SK-N-SH (cell line): ENCODE measurements at regions not wholly inside any gene's neighbourhood (a gene's known extent, or its start where the extent isn't known, plus 50 kb on each side); places are given as distances from the start of the nearest gene placed in this dataset.

Experiments
- CTCF ChIA-PET: fragments of 300-600, 350-600 bp; formaldehyde crosslinking; extraction: SDS; loops from one replicate; lab custom pipeline; 2021; lab: Yijun Ruan, JAX
- POLR2A ChIA-PET: fragments of 350-600 bp; sonication (Branson Sonifier 250); formaldehyde crosslinking; extraction: SDS; loops from one replicate; lab custom pipeline; 2020; ENCODE audit warnings: antibody characterized with exemption, inconsistent platforms; lab: Yijun Ruan, JAX
- DNase-seq: peaks from one replicate; pipeline ENCODE4 v3.0.0; 2012
- H2AFZ ChIP-seq: fragments of 200-600 bp; sonication (generic); 2 replicates; pipeline ENCODE4 v1.8.1; 2016; ENCODE audit warnings: antibody characterized with exemption, mild to moderate bottlenecking, low read depth
- H3F3A ChIP-seq: fragments of 200-600 bp; sonication (generic); replicated peaks from 2 replicates; pipeline ENCODE3; 2016; ENCODE audit warnings: antibody characterized with exemption, mild to moderate bottlenecking; ENCODE audit not compliant: insufficient read depth
- H3K27ac ChIP-seq, 2 experiments: fragments of 200-500 bp in 1 of 2; fragments of 200-600 bp in 1 of 2; sonication (Bioruptor generic) in 1 of 2; sonication (generic), shearing (Covaris generic) in 1 of 2; 2 replicates each; pipeline versions ENCODE4 v1.5.1 to v1.6.1; 2014 to 2016; ENCODE audit warnings: low read depth in 2 of 2, inconsistent platforms in 1 of 2, low read length in 1 of 2, mild to moderate bottlenecking in 1 of 2, mixed read lengths in 1 of 2
- H3K27me3 ChIP-seq: fragments of 200-600 bp; sonication (generic), shearing (Covaris generic); 2 replicates; pipeline ENCODE4 v1.6.1; 2016; ENCODE audit warnings: mixed run types; ENCODE audit not compliant: insufficient read depth
- H3K36me3 ChIP-seq, 2 experiments: fragments of 200-500 bp in 1 of 2; fragments of 200-600 bp in 1 of 2; sonication (Bioruptor generic) in 1 of 2; sonication (generic) in 1 of 2; replicated peaks in 1 of 2; 2 replicates each; pipeline versions ENCODE3 to v1.5.1; 2014 to 2016; ENCODE audit warnings: low read length in 1 of 2, mild to moderate bottlenecking in 1 of 2; ENCODE audit not compliant: insufficient read depth in 2 of 2, control insufficient read depth in 1 of 2
- H3K4me1 ChIP-seq, 2 experiments: fragments of 200-500 bp in 1 of 2; fragments of 200-600 bp in 1 of 2; sonication (Bioruptor generic) in 1 of 2; sonication (generic), shearing (Covaris generic) in 1 of 2; 2 replicates each; pipeline versions ENCODE4 v1.5.1 to v1.6.1; 2014 to 2016; ENCODE audit warnings: low read depth in 1 of 2, low read length in 1 of 2, mixed run types in 1 of 2; ENCODE audit not compliant: insufficient read depth in 2 of 2, control insufficient read depth in 1 of 2
- H3K4me2 ChIP-seq: fragments of 200-600 bp; sonication (generic), shearing (Covaris generic); 2 replicates; pipeline ENCODE4 v1.6.1; 2017; ENCODE audit warnings: mixed run types
- H3K4me3 ChIP-seq, 2 experiments: fragments of 200-500 bp in 1 of 2; fragments of 200-600 bp in 1 of 2; sonication (Bioruptor generic) in 1 of 2; sonication (generic), shearing (Covaris generic) in 1 of 2; 2 replicates each; pipeline versions ENCODE4 v1.5.1 to v1.8.1; 2014 to 2016; ENCODE audit warnings: low read depth in 2 of 2, inconsistent platforms in 1 of 2, low read length in 1 of 2, mild to moderate bottlenecking in 1 of 2, mixed read lengths in 1 of 2, moderate library complexity in 1 of 2
- H3K79me2 ChIP-seq: fragments of 200-600 bp; sonication (generic); 2 replicates; pipeline ENCODE4 v1.8.1; 2017; ENCODE audit warnings: mild to moderate bottlenecking; ENCODE audit not compliant: insufficient read depth
- H3K9ac ChIP-seq: fragments of 200-600 bp; sonication (generic); 2 replicates; pipeline ENCODE4 v1.6.1; 2017; ENCODE audit warnings: mixed run types
- H3K9me2 ChIP-seq: fragments of 200-600 bp; sonication (generic); 2 replicates; pipeline ENCODE4 v1.6.1; 2017; ENCODE audit warnings: mixed run types
- H3K9me3 ChIP-seq: fragments of 200-600 bp; sonication (generic); 2 replicates; pipeline ENCODE4 v1.6.1; 2017; ENCODE audit warnings: mixed run types, mild to moderate bottlenecking, moderate library complexity
- H4K20me1 ChIP-seq: fragments of 200-600 bp; sonication (generic); 2 replicates; pipeline ENCODE4 v1.6.1; 2017; ENCODE audit warnings: mild to moderate bottlenecking, mixed run types; ENCODE audit not compliant: insufficient read depth
- ELF1 ChIP-seq: IDR thresholded peaks from 2 replicates; pipeline ENCODE4 v1.4.0; 2012
- FOSL2 ChIP-seq: IDR thresholded peaks from 2 replicates; pipeline ENCODE4 v1.4.0; 2012; ENCODE audit warnings: low read depth, mild to moderate bottlenecking, moderate library complexity, borderline replicate concordance
- GATA2 ChIP-seq: sonication (generic); formaldehyde crosslinking; IDR thresholded peaks from 2 replicates; pipeline ENCODE4 v1.5.0; 2020; ENCODE audit warnings: mild to moderate bottlenecking, missing genetic modification reagents
- JUND ChIP-seq: IDR thresholded peaks from 2 replicates; pipeline ENCODE4 v1.4.0; 2012
- MAX ChIP-seq: IDR thresholded peaks from 2 replicates; pipeline ENCODE4 v1.4.0; 2012; ENCODE audit warnings: low read depth
- MEF2A ChIP-seq: IDR thresholded peaks from 2 replicates; pipeline ENCODE4 v1.4.0; 2012; ENCODE audit warnings: low read depth, borderline replicate concordance
- NFIC ChIP-seq: IDR thresholded peaks from 2 replicates; pipeline ENCODE4 v1.4.0; 2012; ENCODE audit warnings: borderline replicate concordance
- NRF1 ChIP-seq: IDR thresholded peaks from 2 replicates; pipeline ENCODE4 v1.6.1; 2012; ENCODE audit warnings: low read depth, mild to moderate bottlenecking, low read length
- PBX3 ChIP-seq: IDR thresholded peaks from 2 replicates; pipeline ENCODE4; 2012
- POLR2AphosphoS5 ChIP-seq: IDR thresholded peaks from 2 replicates; pipeline ENCODE4 v1.6.1; 2012; ENCODE audit warnings: low read depth, low read length
- RCOR1 ChIP-seq: fragments of 150-350 bp; IDR thresholded peaks from 2 replicates; pipeline ENCODE4 v1.6.1; 2017; ENCODE audit warnings: antibody characterized with exemption, low read length
- REST ChIP-seq: IDR thresholded peaks from 2 replicates; pipeline ENCODE4 v1.6.1; 2012; ENCODE audit warnings: mild to moderate bottlenecking, low read depth, low read length, moderate library complexity
- RXRA ChIP-seq: IDR thresholded peaks from 2 replicates; pipeline ENCODE4 v1.4.0; 2012; ENCODE audit warnings: low read depth, mild to moderate bottlenecking, borderline replicate concordance
- SIN3A ChIP-seq: IDR thresholded peaks from 2 replicates; pipeline ENCODE4 v1.6.1; 2012; ENCODE audit warnings: low read depth, mild to moderate bottlenecking, low read length, moderate library complexity, borderline replicate concordance
- TCF12 ChIP-seq: IDR thresholded peaks from 2 replicates; pipeline ENCODE4 v1.4.0; 2012
- TEAD4 ChIP-seq: IDR thresholded peaks from 2 replicates; pipeline ENCODE4 v1.4.0; 2012; ENCODE audit warnings: mild to moderate bottlenecking, borderline replicate concordance; ENCODE audit not compliant: insufficient read depth
- USF1 ChIP-seq: IDR thresholded peaks from 2 replicates; pipeline ENCODE4 v1.4.0; 2012; ENCODE audit warnings: low read depth, borderline replicate concordance
- USF2 ChIP-seq: fragments of 150-350 bp; IDR thresholded peaks from 2 replicates; pipeline ENCODE4 v1.6.1; 2017; ENCODE audit warnings: antibody characterized with exemption, low read length, low read depth, borderline replicate concordance
- YY1 ChIP-seq: IDR thresholded peaks from 2 replicates; pipeline ENCODE4 v1.4.0; 2012; ENCODE audit warnings: low read depth, mild to moderate bottlenecking
- ZBTB33 ChIP-seq: IDR thresholded peaks from 2 replicates; pipeline ENCODE4 v1.4.0; 2012; ENCODE audit warnings: low read depth, borderline replicate concordance
- WGBS: methylation state at CpG from one replicate; pipeline ENCODE4 v1.1.6; 2017; ENCODE audit warnings: low lambda C conversion rate; 5-methylcytosine and 5-hydroxymethylcytosine counted together

- no peaks in the 10 kb centered on the region for H3K36me3 ChIP-seq
- H2AFZ ChIP-seq, result no peak overlapping the region
- no peaks in the 10 kb centered on the region for H3K27me3 ChIP-seq
- no peaks in the 10 kb centered on the region for H3K9me3 ChIP-seq
- no peak overlapping the region for H3K27ac ChIP-seq
- H3K4me3 ChIP-seq, result no peak overlapping the region
- TF ChIP-seq PBX3 (no peak), TCF12 (no peak), MEF2A (no peak)
- H3K9me2 ChIP-seq, result no peaks in the 10 kb centered on the region
- H3K4me2 ChIP-seq, result no peak overlapping the region
- no peaks in the 10 kb centered on the region for H3K79me2 ChIP-seq
- DNase-seq, result no peak
- H3F3A ChIP-seq, result no peaks in the 10 kb centered on the region
- H4K20me1 ChIP-seq, result no peaks in the 10 kb centered on the region
- no peaks in the 10 kb centered on the region; a peak in 1 of 4 replicates for H3K4me1 ChIP-seq
- ChIA-PET CTCF (interaction anchor here (0.9 to 1.5 kb wide), 2 partner anchors 10 to 331 kb away, joined by 3 read pairs; no protein-coding TSS in a partner anchor), POLR2A (no interaction called here)
- H3K9ac ChIP-seq, result no peak overlapping the region
Measured at GRCh38 chr3:59526999-59527398, 477.2 kb upstream of the CFAP20DC start.

GRCh38 chr3:59522550-59522949 is 472.7 kb upstream of the CFAP20DC start:
- no peaks in the 10 kb centered on the region for H3K79me2 ChIP-seq
- H3K4me1 ChIP-seq, result no peaks in the 10 kb centered on the region
- H3K4me2 ChIP-seq, result no peak overlapping the region
- H2AFZ ChIP-seq, result no peak overlapping the region
- H3K9me3 ChIP-seq, result no peaks in the 10 kb centered on the region
- no peak overlapping the region for H3K9ac ChIP-seq
- no peak overlapping the region for H3K4me3 ChIP-seq
- no peaks in the 10 kb centered on the region for H3K36me3 ChIP-seq
- no peak overlapping the region for H3K27ac ChIP-seq
- WGBS, result 66% methylated on average over 2 of the region's 2 CpGs
- no peaks in the 10 kb centered on the region for H3K27me3 ChIP-seq
- H4K20me1 ChIP-seq, result no peaks in the 10 kb centered on the region
- no peaks in the 10 kb centered on the region for H3F3A ChIP-seq
- ChIA-PET CTCF (no interaction called here), POLR2A (no interaction called here)
- DNase-seq, result no peak
- no peaks in the 10 kb centered on the region for H3K9me2 ChIP-seq
- TF ChIP-seq TEAD4 (no peak), GATA2 (CRISPR knock-in tag) (no peak), YY1 (no peak), FOSL2 (no peak), PBX3 (no peak), ELF1 (no peak), RCOR1 (no peak), USF1 (no peak), NRF1 (no peak), USF2 (no peak), SIN3A (no peak), JUND (no peak), REST (no peak), ZBTB33 (no peak), RXRA (no peak), NFIC (no peak), POLR2AphosphoS5 (no peak), MAX (no peak)
